Activated CD8-positive, alpha-beta memory T cell treated with anti-CD3 and anti-CD28 coated beads, Interleukin-2, amount 10 ng/mL, durations not matched to agents 7 days and 5 days (primary cell): ENCODE measurements at regions not wholly inside any gene's neighbourhood (a gene's known extent, or its start where the extent isn't known, plus 50 kb on each side); places are given as distances from the start of the nearest gene placed in this dataset.

Experiments used
- ATAC-seq: fragments of 150-1000 bp; cut with Tn5 transposase; one replicate; pipeline ENCODE4 v1.10.0; 2021; ENCODE audit warnings: moderate library complexity
- CTCF ChIA-PET: fragments of 350-600 bp; sonication (Branson Sonifier 250); formaldehyde crosslinking; loops from one replicate; lab custom pipeline; 2021; ENCODE audit warnings: antibody characterized with exemption; lab: Charles Lee
- DNase-seq: peaks from one replicate; pipeline ENCODE4 v3.0.0-alpha.2; 2020
- H3K27ac Mint-ChIP-seq: one replicate; pipeline ENCODE4 v1.8.0; 2021; ENCODE audit warnings: mild to moderate bottlenecking, mixed read lengths
- H3K27me3 Mint-ChIP-seq: one replicate; pipeline ENCODE4 v1.8.0; 2021; ENCODE audit warnings: mixed read lengths
- H3K36me3 Mint-ChIP-seq: one replicate; pipeline ENCODE4 v1.8.0; 2021; ENCODE audit warnings: mild to moderate bottlenecking, mixed read lengths
- H3K4me1 Mint-ChIP-seq: one replicate; pipeline ENCODE4 v1.8.0; 2021; ENCODE audit warnings: mixed read lengths
- H3K4me3 Mint-ChIP-seq: one replicate; pipeline ENCODE4 v1.8.0; 2021; ENCODE audit warnings: mild to moderate bottlenecking, moderate library complexity, mixed read lengths
- H3K9me3 Mint-ChIP-seq: one replicate; pipeline ENCODE4 v1.8.0; 2022; ENCODE audit warnings: low read depth, mixed read lengths

GRCh38 chr4:79237851-79238250 lies 88.0 kb downstream of the NAA11 start:
- no peaks in the 10 kb centered on the region for H3K9me3 Mint-ChIP-seq
- no peaks in the 10 kb centered on the region for H3K4me1 Mint-ChIP-seq
- H3K27ac Mint-ChIP-seq, result no peak overlapping the region
- no peaks in the 10 kb centered on the region for H3K36me3 Mint-ChIP-seq
- ATAC-seq (no peak), DNase-seq (no peak)
- no peaks in the 10 kb centered on the region for H3K27me3 Mint-ChIP-seq
- H3K4me3 Mint-ChIP-seq, result no peak overlapping the region
- CTCF ChIA-PET, result interaction anchor here (1.6 kb wide), 1 partner anchor 29 kb away, joined by 3 read pairs; no protein-coding TSS in a partner anchor

GRCh38 chr4:79236785-79237184 lies 89.1 kb downstream of the NAA11 start:
- H3K27me3 Mint-ChIP-seq, result no peaks in the 10 kb centered on the region
- no peak for ATAC-seq
- no peak overlapping the region for H3K4me3 Mint-ChIP-seq
- no peaks in the 10 kb centered on the region for H3K9me3 Mint-ChIP-seq
- DNase-seq, result no peak
- no peaks in the 10 kb centered on the region for H3K36me3 Mint-ChIP-seq
- H3K27ac Mint-ChIP-seq, result no peak overlapping the region
- CTCF ChIA-PET, result no interaction called here
- H3K4me1 Mint-ChIP-seq, result no peaks in the 10 kb centered on the region

GRCh38 chr4:79235095-79235494 lies 90.8 kb downstream of the NAA11 start:
- H3K4me3 Mint-ChIP-seq, result no peak overlapping the region
- no peaks in the 10 kb centered on the region for H3K27me3 Mint-ChIP-seq
- DNase-seq (no peak), ATAC-seq (no peak)
- H3K36me3 Mint-ChIP-seq, result no peaks in the 10 kb centered on the region
- CTCF ChIA-PET, result no interaction called here
- no peaks in the 10 kb centered on the region for H3K9me3 Mint-ChIP-seq
- H3K4me1 Mint-ChIP-seq, result no peaks in the 10 kb centered on the region
- no peak overlapping the region for H3K27ac Mint-ChIP-seq

GRCh38 chr4:79233820-79234219 lies 92.0 kb downstream of the NAA11 start:
- Mint-ChIP-seq H3K9me3 (no peaks in the 10 kb centered on the region), H3K27ac (no peak overlapping the region), H3K4me3 (no peak overlapping the region), H3K4me1 (no peaks in the 10 kb centered on the region), H3K36me3 (no peaks in the 10 kb centered on the region), H3K27me3 (no peaks in the 10 kb centered on the region)
- DNase-seq, result no peak
- CTCF ChIA-PET, result no interaction called here
- no peak for ATAC-seq

- Mint-ChIP-seq H3K27ac (no peak overlapping the region), H3K27me3 (no peaks in the 10 kb centered on the region), H3K4me1 (no peaks in the 10 kb centered on the region), H3K9me3 (no peaks in the 10 kb centered on the region), H3K4me3 (no peak overlapping the region), H3K36me3 (no peaks in the 10 kb centered on the region)
- CTCF ChIA-PET, result no interaction called here
- ATAC-seq, result no peak
- DNase-seq, result no peak
These were observed 93.3 kb downstream of the NAA11 start for GRCh38 chr4:79232540-79232939.

- Mint-ChIP-seq H3K4me1 (no peaks in the 10 kb centered on the region), H3K9me3 (peaks cover 2% of the 10 kb centered on the region), H3K36me3 (no peaks in the 10 kb centered on the region), H3K27ac (no peak overlapping the region), H3K27me3 (no peaks in the 10 kb centered on the region), H3K4me3 (no peak overlapping the region)
- ATAC-seq, result no peak
- DNase-seq, result no peak
- CTCF ChIA-PET, result no interaction called here
These were observed 98.0 kb downstream of the NAA11 start for GRCh38 chr4:79227860-79228259.

- Mint-ChIP-seq H3K36me3 (no peaks in the 10 kb centered on the region), H3K4me1 (no peaks in the 10 kb centered on the region), H3K9me3 (peaks cover 2% of the 10 kb centered on the region), H3K4me3 (no peak overlapping the region), H3K27me3 (no peaks in the 10 kb centered on the region), H3K27ac (no peak overlapping the region)
- CTCF ChIA-PET, result no interaction called here
- ATAC-seq, result no peak
- no peak for DNase-seq
These were observed 100.5 kb downstream of the NAA11 start for GRCh38 chr4:79225360-79225759.

GRCh38 chr4:79224777-79225104 lies 101.1 kb downstream of the NAA11 start:
- no peak for DNase-seq
- Mint-ChIP-seq H3K36me3 (no peaks in the 10 kb centered on the region), H3K4me1 (no peaks in the 10 kb centered on the region), H3K27ac (no peak overlapping the region), H3K4me3 (no peak overlapping the region), H3K9me3 (peaks cover 2% of the 10 kb centered on the region), H3K27me3 (no peaks in the 10 kb centered on the region)
- ATAC-seq, result no peak
- CTCF ChIA-PET, result no interaction called here

GRCh38 chr4:79223993-79224776 lies 101.7 kb downstream of the NAA11 start:
- no peaks in the 10 kb centered on the region for H3K36me3 Mint-ChIP-seq
- no peak overlapping the region for H3K27ac Mint-ChIP-seq
- H3K4me3 Mint-ChIP-seq, result no peak overlapping the region
- no peaks in the 10 kb centered on the region for H3K27me3 Mint-ChIP-seq
- no peaks in the 10 kb centered on the region for H3K4me1 Mint-ChIP-seq
- ATAC-seq, result no peak
- CTCF ChIA-PET, result no interaction called here
- H3K9me3 Mint-ChIP-seq, result peaks cover 2% of the 10 kb centered on the region
- no peak for DNase-seq

GRCh38 chr4:79217025-79217424 lies 108.8 kb downstream of the NAA11 start:
- H3K27me3 Mint-ChIP-seq, result no peaks in the 10 kb centered on the region
- ATAC-seq, result no peak

GRCh38 chr4:79213702-79214101 lies 112.2 kb downstream of the NAA11 start:
- Mint-ChIP-seq H3K4me3 (no peak overlapping the region), H3K36me3 (no peaks in the 10 kb centered on the region), H3K27me3 (no peaks in the 10 kb centered on the region), H3K4me1 (no peaks in the 10 kb centered on the region), H3K9me3 (peaks cover 2% of the 10 kb centered on the region), H3K27ac (no peak overlapping the region)
- CTCF ChIA-PET, result no interaction called here
- no peak for ATAC-seq
- no peak for DNase-seq

More at GRCh38 chr4:79217025-79217424, 108.8 kb downstream of the NAA11 start:
- no peak for DNase-seq
- Mint-ChIP-seq H3K9me3 (no peaks in the 10 kb centered on the region), H3K36me3 (no peaks in the 10 kb centered on the region), H3K4me3 (no peak overlapping the region), H3K4me1 (no peaks in the 10 kb centered on the region), H3K27ac (no peak overlapping the region)
- CTCF ChIA-PET, result no interaction called here

GRCh38 chr4:79213010-79213409 lies 112.9 kb downstream of the NAA11 start:
- peaks cover 2% of the 10 kb centered on the region for H3K9me3 Mint-ChIP-seq
- CTCF ChIA-PET, result no interaction called here
- ATAC-seq (no peak), DNase-seq (no peak)
- H3K27ac Mint-ChIP-seq, result no peak overlapping the region
- no peak overlapping the region for H3K4me3 Mint-ChIP-seq
- H3K4me1 Mint-ChIP-seq, result no peaks in the 10 kb centered on the region
- H3K27me3 Mint-ChIP-seq, result no peaks in the 10 kb centered on the region
- H3K36me3 Mint-ChIP-seq, result no peaks in the 10 kb centered on the region

GRCh38 chr4:79212311-79212710 lies 113.5 kb downstream of the NAA11 start:
- CTCF ChIA-PET, result no interaction called here
- no peak for ATAC-seq
- H3K27me3 Mint-ChIP-seq, result no peaks in the 10 kb centered on the region
- H3K9me3 Mint-ChIP-seq, result peaks cover 2% of the 10 kb centered on the region
- H3K27ac Mint-ChIP-seq, result no peak overlapping the region
- H3K4me3 Mint-ChIP-seq, result no peak overlapping the region
- DNase-seq, result no peak
- H3K4me1 Mint-ChIP-seq, result no peaks in the 10 kb centered on the region
- no peaks in the 10 kb centered on the region for H3K36me3 Mint-ChIP-seq

GRCh38 chr4:79211490-79211889 lies 114.4 kb downstream of the NAA11 start:
- CTCF ChIA-PET, result no interaction called here
- peaks cover 4% of the 10 kb centered on the region for H3K9me3 Mint-ChIP-seq
- no peaks in the 10 kb centered on the region for H3K36me3 Mint-ChIP-seq
- no peaks in the 10 kb centered on the region for H3K4me1 Mint-ChIP-seq
- no peaks in the 10 kb centered on the region for H3K27me3 Mint-ChIP-seq
- DNase-seq, result no peak
- H3K27ac Mint-ChIP-seq, result no peak overlapping the region
- H3K4me3 Mint-ChIP-seq, result no peak overlapping the region
- no peak for ATAC-seq
